Stimulated activated naive CD4-positive, alpha-beta T cell (primary cell): ENCODE measurements at regions not wholly inside any gene's neighbourhood (a gene's known extent, or its start where the extent isn't known, plus 50 kb on each side); places are given as distances from the start of the nearest gene placed in this dataset.

Source experiments
- DNase-seq, 6 experiments: peaks; one replicate each; lab custom pipeline; 2025; lab: John Stamatoyannopoulos, UW

DNA sequence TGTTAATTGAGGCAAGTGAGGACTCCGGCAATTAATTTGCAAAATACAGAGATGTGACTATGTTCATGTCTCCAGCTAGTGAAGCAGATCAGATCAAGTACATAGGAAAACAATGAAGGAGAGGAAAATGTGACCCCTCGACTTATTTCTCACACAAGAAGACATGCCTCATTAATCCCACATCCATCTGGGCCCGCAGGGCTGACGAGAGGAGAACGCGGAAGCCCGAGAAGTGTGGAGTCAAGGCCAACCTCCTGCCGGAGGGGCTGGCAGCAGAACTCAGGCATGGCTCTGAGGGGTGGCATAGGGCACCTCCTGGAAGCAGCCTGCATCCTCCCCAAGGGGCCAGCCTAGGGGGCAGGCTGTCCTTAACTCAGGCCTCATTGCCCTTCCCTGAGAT lies 54.4 kb downstream of the ZNF503 start:
- DNase-seq, result no peak

DNA sequence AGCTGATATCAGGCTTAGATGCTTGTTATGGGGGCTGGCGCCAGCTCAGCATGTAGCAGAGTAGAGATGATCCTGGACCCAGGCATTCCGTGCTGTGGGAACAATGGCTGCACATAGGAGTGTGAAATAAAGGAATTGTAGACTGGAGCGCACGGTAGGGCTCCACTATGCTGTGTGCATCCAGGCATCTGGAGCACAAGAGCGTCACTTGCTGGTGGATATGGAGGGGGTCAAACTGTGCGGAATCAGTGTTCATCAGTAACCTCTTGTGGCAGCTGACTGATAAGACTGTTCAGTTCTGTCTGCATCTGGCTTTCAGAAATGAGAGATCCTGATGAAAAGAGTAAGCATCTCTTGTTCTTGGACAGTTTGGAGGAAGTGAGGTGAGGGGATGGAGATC lies 55.8 kb downstream of the ZNF503 start:
- DNase-seq, result no peak

DNA sequence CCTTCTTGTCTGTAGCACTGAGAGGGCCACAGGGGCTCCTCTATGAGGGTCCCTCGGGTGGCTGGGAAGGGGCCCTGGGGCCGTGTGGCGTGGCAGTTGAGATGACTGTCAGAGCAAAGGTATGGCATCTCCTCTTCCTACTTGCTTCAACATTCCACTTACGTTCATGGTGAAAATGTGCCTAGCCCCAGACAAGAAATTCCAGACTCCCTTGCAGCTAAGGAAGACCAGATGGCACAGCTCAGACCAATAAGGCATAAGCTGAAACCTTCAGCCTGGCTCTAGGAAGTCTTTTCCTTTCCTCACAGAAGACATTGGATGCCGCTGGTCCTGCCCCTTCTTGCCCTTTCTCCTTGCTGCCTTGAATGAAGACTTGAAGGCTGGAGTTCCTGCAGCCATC lies 57.4 kb downstream of the ZNF503 start:
- no peak for DNase-seq

DNA sequence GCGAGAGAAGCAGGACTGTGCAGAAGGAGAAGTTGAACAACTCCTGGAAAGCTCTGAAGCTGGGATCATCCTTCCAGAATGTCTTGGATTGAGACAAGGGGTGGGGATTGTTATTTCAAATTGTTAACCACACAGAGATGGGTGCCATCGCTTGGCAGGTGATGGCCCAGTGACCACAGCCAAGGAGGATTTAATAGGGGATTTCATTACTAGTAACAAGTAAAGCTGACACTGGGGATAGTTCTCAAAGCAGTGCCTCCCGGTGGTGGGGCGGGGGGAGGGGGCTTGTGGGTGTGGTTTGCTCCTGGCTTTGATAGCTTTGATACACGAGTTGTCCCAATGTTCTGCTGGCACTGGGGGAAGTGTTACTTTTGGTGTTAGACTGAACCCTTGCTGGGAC lies 59.2 kb downstream of the ZNF503 start:
- DNase-seq, result no peak

DNA sequence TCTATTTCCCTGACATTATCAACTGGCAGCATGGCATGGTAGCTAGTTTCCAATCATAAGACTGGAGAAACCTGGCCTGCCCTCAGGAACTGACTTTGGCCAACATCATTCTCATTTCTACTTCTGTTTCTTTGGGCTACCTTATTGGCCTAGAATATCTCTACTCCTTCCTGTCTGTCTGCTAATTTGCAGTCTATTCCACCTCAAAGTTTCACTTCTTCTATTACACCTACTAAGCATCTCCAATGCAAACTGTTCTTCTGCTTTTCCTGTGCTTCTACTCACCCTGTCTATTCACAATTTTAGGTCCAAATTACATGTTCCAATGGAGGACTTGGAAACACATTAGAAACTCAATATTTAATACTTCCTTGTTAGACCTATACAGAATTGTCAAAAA lies 65.6 kb downstream of the ZNF503 start:
- DNase-seq, result no peak

DNA sequence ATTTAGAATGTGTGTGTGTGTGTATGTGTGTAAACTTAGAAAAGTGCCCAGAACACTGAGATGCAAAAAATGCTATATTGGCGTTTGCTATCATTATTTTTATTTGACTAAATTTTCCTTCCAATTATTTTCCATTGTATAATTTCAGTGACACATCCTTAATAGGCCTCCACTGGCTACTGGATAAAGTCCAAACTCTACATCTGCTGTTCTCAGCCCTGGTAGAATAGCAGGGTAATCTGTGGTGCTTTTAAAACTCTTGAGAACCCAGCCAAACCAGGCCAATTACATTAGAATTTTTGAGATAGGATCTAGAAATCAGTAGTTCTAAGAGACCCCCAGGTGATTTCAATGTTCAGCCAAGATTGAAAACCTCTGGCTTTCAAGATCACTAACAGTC lies 66.4 kb downstream of the ZNF503 start:
- no peak for DNase-seq

DNA sequence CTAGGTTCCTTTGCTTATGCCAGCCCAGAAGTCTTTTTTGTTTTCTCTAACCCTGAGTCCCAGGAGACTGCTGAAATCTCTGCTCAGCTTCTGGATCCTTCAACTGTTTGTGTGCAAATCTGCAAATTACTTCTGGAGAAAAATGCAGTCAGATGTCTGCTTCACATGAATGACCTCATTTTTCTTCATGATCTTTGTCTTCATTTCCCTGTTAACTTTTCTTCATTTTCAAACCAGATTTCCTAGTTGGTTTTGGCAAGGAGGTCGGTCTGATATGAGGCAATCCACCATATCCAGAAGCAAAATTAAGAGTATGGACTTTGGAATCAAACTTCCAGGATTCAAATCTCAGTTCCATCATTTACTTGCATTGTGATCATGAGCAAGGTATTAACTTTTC lies 66.8 kb downstream of the ZNF503 start:
- no peak for DNase-seq

DNA sequence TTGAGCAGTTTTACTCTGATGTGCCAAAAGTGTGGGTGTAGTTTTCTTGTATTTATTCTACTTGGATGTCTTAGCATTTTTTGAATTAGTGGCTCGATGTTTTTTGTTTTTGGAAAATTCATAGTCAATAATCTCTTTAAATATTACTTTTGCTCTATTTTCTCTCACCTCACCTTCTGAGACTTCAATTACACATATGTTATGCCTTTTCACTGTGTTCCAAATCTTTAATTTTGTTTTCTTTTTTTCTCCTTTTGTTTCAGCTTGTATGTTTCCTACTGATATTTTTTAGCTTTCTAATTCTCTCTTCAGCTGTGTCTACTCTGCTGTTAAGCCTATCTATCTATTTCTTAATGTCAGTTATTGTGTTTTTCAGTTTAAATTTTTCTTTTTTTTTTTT lies 69.5 kb downstream of the ZNF503 start:
- no peak for DNase-seq

DNA sequence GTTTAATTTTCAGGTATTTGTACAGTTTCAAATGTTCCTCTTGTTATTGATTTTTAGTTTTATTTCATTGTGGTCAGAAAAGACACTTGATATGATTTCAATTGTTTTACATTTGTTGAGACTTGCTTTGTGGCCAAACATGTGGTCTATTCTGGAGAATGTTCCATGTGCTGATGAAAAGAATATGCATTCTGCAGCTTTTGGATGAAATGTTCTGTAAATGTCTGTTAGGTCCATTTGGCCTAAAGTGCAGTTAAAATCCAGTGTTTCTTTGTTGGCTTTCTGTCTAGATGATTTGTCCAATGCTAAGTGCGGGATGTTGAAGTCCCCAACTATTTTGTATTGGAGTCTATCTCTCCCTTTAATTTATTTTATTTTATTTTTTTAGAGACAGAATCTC lies 70.5 kb downstream of the ZNF503 start:
- no peak for DNase-seq

DNA sequence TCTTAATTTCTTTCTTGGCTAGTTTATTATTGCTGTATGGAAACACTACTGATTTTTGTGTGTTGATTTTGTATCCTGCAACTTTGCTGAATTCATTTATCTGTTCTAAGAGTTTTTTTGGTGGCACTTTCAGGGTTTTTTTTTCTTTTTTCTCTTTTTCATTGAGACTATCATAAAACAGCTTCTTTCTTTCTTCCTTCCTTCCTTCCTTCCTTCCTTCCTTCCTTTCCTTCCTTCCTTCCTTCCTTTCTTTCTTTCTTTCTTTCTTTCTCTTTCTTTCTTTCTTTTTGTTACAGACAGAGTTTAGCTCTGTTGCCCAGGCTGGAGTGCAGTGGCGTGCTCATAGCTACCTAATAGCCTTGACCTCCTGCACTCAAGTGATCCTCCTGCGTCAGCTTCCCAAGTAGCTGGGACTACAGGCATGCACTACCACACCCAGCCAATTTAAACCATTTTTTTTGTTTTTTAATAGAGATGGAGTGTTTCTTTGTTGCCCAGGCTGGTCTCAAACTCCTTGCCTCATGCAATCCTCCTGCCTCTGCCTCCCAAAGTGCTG lies 72.3 kb downstream of the ZNF503 start:
- DNase-seq, result no peak

DNA sequence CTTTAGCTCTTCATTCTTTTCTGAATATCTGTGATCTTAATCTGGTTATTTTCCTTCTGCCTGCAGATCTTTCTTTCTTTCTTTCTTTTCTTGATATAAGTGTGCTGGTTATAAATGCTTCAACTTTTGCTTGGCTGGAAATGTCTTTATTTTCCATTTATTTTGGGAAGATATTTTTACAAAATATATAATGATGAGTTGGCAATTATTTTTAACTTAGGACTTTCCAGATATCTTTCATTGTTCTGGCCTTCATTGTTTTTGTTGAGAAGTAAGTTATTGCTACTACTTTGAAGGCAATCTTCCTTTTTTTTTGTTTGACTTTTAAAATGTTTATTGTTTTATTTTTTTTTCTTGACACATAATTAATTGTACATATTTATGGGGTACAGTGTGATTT lies 75.3 kb downstream of the ZNF503 start:
- DNase-seq, result no peak

DNA sequence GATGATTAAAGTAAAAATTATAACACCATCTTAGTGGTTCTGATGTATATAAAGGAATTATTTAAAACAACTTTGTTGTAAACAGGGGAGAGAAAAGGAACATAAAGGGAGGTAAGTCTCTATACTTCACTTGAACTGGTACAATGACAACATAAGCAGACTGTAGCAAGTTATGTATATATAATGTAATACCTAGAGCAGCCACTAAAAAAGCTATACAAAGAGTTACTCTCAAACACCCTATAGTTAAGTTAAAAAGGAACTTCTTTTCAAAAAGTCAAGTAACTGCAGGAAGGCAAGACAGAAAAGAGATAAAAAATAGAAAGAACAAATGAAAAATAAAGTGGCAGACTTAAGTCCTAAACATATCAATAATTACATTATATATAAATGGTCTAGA lies 82.3 kb downstream of the ZNF503 start:
- DNase-seq, result no peak

DNA sequence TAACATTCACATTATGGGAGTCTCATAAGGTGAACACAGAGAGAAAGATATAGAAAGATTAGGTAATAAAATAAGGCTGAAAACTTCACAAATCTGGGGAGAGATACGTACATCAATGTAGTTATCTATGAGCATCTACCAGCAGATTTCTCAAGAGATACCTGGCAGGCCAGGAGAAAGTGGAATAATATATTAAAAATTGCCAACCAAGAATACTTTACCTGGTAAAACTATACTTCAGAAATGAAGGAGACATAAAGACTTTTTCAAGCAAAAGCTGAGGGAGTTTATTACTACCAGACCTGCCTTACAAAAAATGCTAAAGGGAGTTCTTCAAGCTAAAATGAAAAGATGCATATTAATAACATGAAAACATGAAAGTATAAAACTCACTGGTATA lies 78.8 kb upstream of the COMTD1 start:
- no peak for DNase-seq

DNA sequence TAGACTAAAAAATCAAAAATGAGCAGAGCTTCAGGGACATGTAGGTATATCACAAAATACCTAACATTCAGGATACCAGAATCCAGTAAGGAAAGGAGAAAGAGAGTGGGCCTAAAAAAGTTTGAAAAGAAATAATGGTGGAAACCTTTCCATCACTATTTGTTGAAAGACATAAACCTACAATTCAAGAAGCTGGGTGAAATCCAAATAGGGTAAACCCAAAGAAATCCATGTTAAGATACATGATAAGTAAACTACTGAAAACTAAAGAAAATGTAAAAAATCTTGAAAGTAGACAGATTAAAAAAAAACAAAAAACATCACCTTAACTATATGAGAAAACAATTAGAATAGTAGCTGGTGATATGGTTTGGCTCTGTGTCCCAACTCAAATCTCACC lies 76.7 kb upstream of the COMTD1 start:
- DNase-seq, result no peak

DNA sequence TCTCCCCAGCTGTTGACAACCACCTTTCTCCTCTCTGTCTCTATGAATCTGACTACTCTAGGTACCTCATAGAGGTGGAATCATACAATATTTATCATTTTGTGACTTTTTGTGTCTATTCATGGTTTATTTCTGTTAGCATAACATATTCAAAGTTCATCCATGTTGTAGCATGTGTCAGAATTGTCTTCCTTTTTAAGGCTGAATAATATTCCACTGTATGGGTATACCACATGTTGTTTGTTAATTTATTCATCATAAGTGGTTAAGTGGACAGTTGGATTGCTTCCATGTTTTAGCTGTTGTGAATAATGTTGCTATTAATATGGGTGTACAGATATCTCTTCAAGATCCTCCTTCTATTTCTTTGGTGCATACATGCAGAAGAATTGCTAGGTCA lies 69.9 kb upstream of the COMTD1 start:
- no peak for DNase-seq

DNA sequence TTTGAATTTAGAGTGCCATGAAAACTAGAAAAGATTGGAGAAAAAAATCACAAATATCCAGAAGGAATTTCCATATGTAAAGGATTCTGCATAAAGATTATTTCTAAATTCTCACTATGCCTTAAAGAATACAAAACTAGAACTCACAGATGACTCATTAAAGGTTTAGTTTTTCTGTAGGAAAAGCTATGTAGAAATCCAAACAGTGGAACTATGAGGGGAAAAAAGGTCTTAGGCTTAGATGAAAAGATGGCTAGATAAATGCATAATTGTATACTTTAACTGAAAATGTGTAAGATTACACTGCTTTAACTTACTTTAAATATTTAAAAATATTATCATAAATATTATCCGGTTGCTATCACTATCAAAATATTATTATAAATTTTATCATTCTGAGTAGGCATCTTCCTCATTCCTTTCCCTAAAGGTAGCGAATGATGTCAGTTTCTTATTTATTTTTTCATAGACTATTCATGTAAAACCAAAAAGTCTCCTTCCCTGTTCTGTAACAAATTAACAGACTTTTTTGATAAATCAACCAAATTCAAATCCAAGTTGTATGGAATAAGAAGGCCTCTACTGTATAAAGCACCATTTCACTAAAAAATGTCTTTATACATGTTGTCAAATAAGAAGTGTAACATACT lies 69.1 kb upstream of the COMTD1 start:
- no peak for DNase-seq

DNA sequence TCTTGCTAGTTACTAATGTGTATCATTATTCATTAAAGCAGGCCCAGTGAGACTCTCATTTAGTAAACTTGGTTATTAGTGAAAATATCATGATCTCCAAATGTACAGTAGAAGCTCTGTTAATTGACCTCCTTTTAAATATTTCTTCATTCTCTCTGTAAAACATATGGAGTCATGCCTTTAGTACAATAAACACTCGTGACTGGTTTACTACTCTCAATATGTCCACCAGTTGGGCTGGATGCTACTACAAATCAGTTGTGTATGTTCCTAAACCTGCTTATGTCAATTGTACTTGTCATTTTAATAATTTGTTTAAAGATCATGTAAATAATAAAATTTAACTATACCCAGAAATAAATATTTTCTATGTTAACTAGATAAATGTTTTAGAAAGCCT lies 68.6 kb upstream of the COMTD1 start:
- DNase-seq, result no peak

DNA sequence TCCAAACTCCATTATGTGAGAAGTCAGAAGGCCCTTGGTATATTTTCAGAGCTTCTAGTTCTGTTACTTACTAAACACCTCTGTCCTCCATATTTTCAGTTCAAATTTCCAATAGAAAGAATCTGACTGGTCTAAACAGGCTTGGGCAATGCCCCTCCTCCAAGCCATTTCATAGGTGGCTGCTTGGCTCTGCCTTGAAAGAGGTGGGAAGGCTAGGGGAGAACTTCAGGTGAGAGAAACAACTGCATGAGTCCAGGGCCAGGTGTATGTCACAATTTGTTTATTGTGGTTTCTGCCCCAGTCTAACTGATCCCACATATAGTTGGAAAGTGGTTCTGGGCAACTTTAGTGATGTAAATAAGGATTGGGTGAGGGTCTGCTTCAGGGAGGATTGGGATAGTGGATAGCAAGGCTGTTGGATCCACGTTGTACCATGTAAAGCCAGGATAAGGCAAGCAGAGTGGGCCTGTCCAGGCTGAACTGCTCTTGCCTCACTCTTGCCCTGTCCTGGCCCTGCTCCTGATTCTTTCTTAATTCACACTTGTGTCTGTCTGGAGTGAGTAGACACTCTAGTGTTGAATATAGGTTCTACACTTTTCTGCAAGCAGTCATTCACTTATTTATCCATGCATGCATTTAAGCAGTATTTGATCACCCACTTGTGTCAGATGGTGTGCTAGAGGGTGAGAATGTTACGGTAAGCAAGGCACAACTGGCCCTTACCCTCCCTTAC lies 67.5 kb upstream of the COMTD1 start:
- DNase-seq, result no peak

DNA sequence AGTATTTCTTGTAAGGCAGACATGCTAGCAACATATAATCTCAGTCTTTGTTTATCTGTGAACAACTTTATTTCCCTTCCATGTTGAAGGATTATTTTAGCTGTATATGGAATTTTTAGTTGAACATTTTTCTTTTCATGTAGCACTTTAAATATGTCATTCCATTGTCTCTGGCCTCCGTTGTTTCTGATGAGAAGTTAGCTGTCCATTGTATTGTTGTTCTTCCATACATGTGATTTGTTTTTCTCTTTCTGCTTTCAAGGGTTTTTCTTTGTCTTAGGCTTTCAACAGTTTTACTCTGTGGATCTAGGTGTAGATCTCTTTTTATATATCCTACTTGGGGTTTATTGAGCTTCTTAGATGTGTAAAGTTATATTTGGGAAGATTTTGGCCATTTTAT lies 66.3 kb upstream of the COMTD1 start:
- no peak for DNase-seq

DNA sequence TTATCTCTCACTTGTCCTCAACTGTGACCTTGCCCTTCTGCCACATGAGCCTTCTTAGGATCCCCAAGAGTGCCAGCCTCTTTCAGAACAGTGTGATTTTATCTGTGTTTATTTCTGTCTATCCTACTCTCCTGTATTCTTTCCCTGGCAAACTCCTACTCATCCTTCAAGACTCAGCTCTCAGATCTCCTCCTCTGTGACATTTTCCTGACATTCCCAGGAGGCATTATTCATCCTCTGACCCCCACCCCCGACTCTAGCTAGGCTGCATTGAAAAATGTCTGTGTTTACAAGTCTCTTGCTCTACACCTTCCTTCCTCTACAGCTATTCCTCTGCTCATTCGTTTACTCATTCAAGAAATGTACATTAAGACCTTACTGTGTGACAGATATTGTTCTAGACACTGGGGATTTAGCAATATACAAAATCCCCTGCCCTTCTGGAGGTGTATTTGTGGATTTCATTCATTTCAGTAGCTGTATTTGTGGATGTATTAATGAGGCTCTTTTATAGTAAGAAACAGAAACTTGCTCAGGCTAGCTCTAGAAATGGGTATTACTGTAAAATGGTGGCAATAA lies 61.4 kb upstream of the COMTD1 start:
- no peak for DNase-seq

DNA sequence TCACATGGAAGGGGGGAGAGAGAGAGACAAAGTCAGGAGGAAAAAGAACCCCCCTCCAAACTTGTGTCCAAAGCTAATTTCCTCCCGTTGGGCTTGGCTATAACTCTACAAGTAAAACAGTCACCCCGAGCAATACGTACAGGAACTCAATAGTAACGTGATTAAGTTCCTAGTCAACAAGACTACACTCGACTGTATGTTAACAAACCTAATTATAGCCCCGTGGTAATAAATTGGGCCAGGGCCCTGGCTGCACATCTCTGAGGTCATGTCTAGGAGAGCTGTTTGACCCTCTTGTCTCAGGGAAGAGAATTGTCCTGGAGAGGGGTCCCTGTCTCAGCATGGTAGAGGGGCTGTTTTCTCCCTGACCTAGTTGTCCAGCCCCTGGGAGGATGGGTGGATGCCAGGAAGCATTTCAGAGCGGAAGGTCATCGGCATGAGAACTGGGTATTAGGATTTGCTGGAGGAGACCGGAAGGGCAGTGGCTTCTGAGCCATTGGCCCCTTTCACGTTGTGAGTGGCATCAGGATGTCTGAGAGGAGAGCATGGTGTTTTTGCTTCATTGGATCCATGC lies 60.2 kb upstream of the COMTD1 start:
- DNase-seq, result no peak

DNA sequence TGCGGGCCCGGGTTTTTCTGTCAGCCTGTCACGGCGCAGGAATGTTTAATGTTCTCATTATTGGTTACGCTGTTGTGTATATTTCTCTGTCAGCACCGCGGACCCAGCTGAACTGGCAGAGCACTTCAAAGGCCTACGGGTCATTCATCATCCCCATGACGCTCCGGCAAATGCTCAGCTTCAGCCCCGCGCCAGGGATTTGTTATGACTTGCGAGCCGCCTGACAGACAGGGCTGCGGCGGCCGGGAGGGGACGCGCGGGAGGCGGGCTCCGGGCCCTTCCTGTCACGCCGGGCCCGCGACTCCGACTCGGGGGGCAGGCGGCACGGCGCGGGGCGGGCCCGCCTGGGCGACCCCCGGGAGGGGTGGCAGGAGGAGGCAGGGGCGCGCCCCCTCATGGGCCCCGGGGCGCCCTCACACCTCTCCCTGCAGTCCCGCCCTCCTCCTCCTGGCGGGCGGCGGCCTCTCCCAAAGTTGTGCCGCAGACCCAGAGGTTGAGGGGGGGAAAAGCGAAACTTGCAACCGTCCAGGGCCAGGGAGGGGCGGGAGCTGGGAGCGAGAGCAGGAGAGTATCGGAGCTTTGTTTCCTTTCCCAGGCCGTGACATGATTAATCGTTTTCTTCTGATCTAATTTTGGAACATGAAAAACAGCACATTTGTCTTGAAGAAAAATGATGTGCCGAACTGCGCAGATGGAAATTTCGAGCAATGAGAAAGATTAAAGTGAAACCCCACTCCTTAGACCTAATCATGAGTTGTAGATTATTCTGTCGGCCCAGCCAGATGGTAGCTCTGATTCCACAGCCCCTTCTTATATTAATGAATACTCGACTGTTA lies 59.3 kb upstream of the COMTD1 start:
- DNase-seq, result peak; percentile 31 to 64 (median 44)
